ENCODE measurements at regions not wholly inside any gene's neighbourhood (a gene's known extent, or its start where the extent isn't known, plus 50 kb on each side); places are given as distances from the start of the nearest gene placed in this dataset.
A peak's percentile ranks its signal among the peaks of the same experiment; 100 is the strongest.

DNA sequence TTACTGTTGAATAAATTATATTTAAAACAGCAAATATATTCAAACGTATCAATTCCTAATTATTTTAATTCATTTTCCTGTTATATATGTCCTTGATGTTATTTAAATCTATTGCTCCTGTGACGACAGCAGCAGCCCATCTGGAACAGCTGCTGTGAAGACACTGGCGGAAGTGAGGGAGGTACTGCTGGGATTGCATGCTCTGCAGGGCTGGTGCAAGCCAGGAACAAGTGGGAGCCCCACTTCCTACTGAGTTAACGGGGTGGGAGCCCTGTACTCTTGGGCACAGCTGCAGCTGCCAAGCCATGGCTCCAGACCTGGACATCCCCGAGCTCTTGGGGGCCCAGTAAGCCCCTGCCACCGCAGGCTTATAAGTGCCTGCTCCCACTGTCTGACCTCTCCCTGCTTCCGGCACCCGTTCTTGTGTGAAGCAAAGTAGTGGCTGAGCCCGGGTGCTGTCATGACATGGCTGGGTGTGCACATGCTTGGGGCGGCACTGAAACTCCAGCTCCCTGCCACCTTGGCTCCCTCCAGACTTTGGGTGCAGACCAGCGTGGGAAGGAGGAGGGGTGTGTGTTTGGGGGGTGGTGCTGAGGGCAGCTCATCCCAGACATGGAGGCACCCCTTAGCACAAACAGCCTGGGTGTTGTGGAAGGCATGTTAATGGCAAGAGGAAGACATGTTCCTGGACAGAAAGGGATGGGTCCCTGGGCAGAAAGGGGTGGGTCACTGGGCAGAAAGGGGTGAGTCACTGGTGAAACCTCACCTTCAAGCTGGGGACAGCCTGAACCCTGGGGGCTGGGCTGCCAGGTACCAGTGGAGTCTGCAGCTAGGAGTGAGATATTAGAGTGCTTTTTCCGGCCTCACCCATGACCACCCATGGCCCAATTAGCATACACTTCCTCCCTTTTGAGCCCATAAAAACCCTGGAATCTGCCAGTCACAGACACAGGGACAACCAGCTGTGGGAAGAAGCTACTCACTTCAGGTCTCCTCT lies 1981.3 kb upstream of the IGFBP7 start:
- no peak for DNase-seq

GRCh38 chr4:59094505-59094904 lies 1984.3 kb upstream of the IGFBP7 start:
- DNase-seq, result no peak

DNA sequence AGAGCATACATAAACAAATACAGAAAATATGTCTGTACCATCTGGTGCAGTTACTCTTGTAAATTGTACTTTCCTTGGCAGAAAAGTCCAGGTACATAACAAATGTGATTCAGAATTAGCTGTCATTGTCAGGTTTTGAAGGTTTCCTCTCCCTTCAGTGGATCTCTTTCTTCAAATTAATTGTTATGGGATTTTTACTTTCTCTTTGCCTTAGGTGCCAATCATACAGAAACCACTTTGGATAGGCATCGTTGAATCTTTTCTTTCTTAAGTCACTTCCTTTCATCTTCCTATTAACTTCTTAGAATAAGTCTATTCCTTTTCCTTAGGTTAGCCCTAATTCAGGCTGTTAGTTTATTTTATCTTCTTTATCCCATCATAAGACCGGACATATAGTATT lies 1992.1 kb upstream of the IGFBP7 start:
- no peak for DNase-seq

- DNase-seq, result no peak
Observed at GRCh38 chr4:59120287-59120814, 2010.2 kb upstream of the IGFBP7 start.

DNA sequence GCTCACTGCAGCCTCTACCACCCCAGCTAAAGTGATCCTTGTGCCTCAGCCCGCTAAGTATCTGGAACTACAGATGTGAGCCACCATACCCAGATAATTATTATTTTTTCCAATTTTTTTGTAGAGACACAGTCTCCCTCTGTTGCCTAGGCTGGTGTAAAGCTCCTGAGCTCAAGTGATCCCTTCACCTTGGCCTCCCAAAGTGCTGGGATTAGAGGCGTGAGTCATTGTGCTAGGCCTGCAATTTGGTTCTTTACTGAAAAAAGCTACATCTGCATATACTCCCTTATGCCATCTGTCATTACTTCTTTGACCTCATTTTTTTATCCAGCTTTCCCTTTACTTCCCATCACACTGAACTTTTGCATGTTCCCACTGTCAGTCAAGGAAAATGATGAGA lies 2012.4 kb upstream of the IGFBP7 start:
- DNase-seq, result no peak

GRCh38 chr4:59126159-59126558 lies 2016.0 kb upstream of the IGFBP7 start:
- DNase-seq, result no peak

DNA sequence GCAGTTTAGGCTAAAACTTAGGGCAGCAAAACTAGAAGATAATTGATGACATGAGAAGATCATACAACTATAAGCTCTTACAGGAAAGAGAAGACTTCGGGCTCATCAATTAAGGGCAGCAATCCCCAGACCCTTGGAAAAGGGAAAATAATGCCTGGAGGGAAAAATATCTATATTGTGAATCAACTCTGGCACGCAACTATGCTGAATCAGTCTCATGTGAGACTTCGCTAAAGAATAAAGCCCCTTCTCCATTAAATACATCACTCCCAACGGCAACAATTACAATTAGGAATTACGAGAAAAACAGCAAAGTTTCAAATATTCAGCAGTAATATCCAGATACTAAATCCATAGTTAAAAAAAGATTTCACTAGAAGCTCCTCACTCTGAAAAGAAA lies 2016.8 kb upstream of the IGFBP7 start:
- DNase-seq, result no peak

DNA sequence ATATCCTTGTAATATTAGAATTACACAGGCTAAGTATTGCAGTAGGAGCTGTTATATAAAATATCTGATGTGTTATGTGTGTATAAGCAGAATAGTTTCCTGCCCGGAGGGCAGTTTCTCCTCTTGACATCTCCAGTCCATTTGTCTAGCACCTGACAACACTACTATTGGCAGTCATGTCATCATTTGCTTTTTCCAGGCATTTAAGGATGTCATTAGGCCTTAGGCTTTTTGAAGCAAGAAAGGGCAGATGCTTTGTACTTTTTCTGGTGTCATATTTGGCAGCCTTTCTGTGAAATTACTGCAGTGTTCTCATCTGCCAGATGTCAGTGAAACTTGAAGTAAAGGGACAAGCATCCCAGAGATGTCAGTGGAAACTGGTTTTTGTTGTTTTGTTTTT lies 2017.6 kb upstream of the IGFBP7 start:
- DNase-seq, result no peak

DNA sequence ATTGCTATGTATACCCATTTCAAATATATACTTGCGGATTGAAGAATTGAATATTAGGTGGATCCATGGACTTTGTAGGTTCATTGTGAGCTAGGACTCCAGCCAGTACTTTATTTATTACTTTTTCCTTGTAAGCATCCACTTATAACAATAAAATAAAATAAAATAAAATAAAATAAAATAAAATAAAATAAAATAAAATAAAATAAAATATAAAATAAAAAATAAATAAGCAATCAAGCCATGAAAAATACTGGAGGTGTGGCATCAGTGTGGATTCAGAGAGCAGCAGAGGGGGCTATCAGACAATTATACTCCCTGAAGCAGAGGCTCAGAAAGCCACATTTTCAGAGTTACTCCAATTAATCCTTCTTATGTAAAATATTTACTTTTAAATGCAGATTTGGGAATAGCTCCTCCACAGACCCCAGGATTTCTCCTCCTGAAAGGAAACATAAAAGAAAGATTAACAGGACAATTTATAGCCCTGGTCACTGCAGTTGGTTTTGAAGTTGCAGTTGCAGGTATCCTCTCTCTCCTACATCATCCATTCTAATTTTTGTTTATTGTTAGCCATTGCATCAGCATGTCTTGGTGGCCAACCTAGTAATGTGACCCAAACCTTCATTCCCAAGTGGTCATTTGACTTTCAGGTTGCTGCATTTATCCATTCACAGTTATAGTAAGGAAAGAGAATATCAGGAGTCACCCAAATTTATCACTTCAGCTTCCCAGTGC lies 2025.2 kb upstream of the IGFBP7 start:
- no peak for DNase-seq

GRCh38 chr4:59161249-59161648 lies 2038.9 kb upstream of the ADGRL3 start:
- DNase-seq, result no peak

- no peak for DNase-seq
Observed at GRCh38 chr4:59175617-59176016, 2024.5 kb upstream of the ADGRL3 start.

DNA sequence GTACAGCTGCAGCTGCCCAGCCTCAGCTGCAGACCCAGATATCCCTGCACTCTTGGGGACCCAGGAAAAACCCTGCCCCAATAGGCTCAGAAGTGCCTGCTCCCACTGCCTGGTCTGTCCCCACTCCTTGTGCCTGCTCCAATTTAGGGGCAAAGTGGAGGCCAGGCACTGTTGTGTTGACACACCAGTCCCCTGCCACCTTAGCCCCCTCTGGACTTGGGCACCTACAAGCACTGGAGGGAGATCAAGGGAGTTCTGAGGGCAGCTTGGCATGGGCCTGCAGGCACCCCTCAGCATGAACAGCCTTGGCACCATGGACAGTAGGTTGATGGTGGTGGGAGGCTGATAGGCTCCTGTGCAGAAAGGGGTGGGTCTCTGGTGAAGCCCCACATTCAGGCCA lies 2020.8 kb upstream of the ADGRL3 start:
- DNase-seq, result no peak

DNA sequence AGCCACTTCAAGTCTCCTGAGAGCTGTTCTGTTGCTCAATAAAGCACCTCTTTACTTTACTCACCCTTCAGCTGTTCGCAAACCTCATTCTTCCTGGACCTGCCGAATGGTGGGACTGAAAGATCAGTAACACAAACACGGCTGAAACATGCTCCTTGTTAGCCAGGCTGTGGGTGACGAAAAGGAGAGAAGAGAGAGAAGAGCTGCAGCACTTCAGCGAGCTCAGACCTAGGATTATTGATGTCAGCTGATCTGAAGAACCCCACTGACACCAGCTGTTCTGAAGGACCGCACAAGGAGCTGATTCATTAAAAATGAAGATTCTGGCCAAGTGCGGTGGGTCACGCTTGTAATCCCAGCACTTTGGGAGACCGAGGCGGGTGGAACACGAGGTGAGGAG lies 2020.0 kb upstream of the ADGRL3 start:
- DNase-seq, result no peak

DNA sequence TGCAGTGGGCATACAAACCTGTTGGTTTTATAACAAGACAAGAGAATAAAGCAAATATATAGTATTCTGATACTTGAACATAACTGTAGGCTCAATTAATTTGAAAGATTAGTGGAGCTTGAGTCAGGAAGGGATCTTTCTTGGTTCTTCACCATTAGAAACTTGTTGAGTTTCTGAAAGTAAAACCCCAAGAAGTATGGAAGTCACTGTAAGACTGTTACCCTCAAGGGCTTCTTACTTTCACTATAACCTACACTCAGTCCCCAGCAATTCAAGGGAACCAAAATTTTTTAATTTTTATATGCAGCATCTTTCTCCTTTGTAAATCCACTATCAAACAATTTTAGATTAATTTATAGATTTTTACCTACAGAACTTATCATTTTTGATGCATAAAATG lies 2019.2 kb upstream of the ADGRL3 start:
- DNase-seq, result no peak

- no peak for DNase-seq
Observed at GRCh38 chr4:59195839-59196238, 2004.3 kb upstream of the ADGRL3 start.

DNA sequence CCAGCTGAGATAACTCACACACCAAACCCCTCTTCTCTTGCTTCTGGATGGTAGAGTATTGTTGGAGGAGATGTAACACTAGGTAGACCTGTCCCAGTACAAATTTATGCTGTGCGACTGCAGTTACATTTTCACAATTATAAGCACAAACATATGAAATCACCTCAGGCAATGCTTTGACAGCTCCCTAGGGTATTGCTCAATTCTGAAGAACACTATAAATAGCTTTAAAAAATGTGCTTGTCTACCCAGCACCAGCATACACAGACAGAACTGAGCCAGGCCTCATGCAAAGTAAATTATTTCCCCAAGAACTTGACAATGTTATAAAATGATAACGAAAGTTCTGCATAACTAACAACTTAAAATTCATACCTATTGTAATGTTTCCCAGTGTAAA lies 1999.1 kb upstream of the ADGRL3 start:
- no peak for DNase-seq

DNA sequence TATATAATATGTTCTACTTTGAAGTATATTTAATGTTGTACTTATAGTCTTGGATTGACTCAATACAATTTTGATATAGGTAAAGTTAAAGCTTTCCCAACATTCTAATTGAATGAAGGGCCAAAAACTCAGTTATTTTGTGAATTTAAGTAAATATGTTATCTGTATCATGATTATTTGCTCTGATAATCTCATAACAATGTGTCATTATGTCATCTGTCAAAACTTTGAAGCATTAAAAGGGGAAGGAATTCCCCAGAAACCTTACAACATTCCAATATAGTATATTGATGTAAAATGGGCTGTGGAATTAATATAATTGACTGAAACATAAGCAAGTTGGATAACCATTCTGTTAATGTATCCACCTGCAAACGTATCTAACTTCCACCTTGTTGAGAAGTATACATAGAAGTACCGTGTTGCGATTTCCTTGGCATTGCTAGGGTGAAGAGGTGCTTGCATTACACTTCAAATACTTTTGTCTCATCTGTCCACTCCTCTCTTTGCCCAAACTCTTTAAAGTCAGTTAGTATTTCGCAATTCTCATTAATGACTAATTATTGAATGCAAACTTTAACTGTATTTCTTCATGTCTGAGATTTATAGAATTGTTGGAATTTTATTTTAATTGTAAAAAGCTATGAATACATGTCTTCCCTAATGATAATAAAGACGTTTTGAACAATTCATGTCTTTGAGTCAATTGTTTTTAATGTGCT lies 1982.1 kb upstream of the ADGRL3 start:
- DNase-seq, result no peak

DNA sequence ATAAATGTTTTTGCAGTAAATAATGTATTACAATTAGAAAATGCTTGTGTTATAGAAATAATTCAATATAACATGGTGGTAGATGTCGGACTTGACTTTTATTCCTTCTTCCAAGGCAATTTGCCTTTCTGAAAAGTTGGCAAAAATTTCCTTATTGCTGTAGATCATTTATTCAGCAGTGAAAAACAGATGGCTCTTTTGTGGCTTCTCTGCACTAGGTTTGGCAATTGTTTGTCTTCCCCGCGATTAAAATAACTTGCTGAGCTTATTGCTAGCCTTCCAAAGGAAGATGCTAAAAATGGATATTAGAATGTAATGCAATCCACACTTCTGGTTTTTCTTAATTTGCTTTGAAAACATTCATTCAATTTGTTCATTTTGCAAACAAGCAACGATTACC lies 1977.9 kb upstream of the ADGRL3 start:
- DNase-seq, result no peak

- DNase-seq, result no peak
Observed at GRCh38 chr4:59223292-59223941, 1976.7 kb upstream of the ADGRL3 start.

GRCh38 chr4:59238212-59238611 lies 1961.9 kb upstream of the ADGRL3 start:
- no peak for DNase-seq

GRCh38 chr4:59240011-59240410 lies 1960.1 kb upstream of the ADGRL3 start:
- no peak for DNase-seq

DNA sequence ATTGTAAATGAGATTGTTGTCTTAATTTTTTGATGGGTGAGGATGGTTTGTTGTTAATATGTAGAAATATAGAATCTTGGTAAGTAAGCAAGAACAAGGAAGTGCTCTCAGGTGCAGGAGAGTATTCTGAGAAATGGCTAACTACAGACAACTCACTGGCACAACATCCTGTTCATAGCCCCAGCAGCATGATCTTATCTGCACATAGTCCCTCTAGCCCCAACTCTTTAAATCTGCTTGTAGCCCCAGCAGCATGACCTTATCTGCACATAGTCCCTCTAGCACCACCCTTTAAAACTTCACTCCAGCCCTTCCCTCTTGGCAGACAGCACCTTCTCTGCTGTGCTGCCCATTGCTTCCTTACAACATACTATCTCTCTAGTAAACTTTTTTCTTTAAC lies 1957.1 kb upstream of the ADGRL3 start:
- DNase-seq, result no peak

GRCh38 chr4:59247032-59247431 lies 1953.1 kb upstream of the ADGRL3 start:
- peak; percentile 6 for DNase-seq

Data from NCI-H1092 treated with DMSO at 0.1 percent for 48 hours (cell line).